ENCODE measurements at regions not wholly inside any gene's neighbourhood (a gene's known extent, or its start where the extent isn't known, plus 50 kb on each side); places are given as distances from the start of the nearest gene placed in this dataset.
"Not testable (repeated sequence)": the region's sequence is repeated elsewhere in the genome, so short reads cannot be mapped to it uniquely, and the experiment has no call there.

GRCh38 chr12:127161466-127161865 is 1105.5 kb upstream of the TMEM132C start:
- no peak for DNase-seq

- no peak for DNase-seq
These were observed 1104.7 kb upstream of the TMEM132C start for GRCh38 chr12:127162307-127162706.

- no peak for DNase-seq
These were observed 1104.1 kb upstream of the TMEM132C start for GRCh38 chr12:127162902-127163301.

- DNase-seq, result peak; percentile 44
These were observed 1101.2 kb upstream of the TMEM132C start for GRCh38 chr12:127165567-127166392.

GRCh38 chr12:127169321-127170181 is 1097.4 kb upstream of the TMEM132C start:
- DNase-seq, result no peak

- DNase-seq, result no peak
These were observed 1096.5 kb upstream of the TMEM132C start for GRCh38 chr12:127170226-127171180.

GRCh38 chr12:127172861-127173260 is 1094.1 kb upstream of the TMEM132C start:
- DNase-seq, result no peak

GRCh38 chr12:127173971-127174370 is 1093.0 kb upstream of the TMEM132C start:
- not testable (repeated sequence) for DNase-seq

GRCh38 chr12:127174881-127175280 is 1092.1 kb upstream of the TMEM132C start:
- DNase-seq, result no peak

GRCh38 chr12:127175361-127175760 is 1091.6 kb upstream of the TMEM132C start:
- no peak for DNase-seq

GRCh38 chr12:127176804-127177203 is 1090.2 kb upstream of the TMEM132C start:
- DNase-seq, result no peak

- no peak for DNase-seq
These were observed 1088.9 kb upstream of the TMEM132C start for GRCh38 chr12:127178052-127178451.

- no peak for DNase-seq
These were observed 1088.5 kb upstream of the TMEM132C start for GRCh38 chr12:127178463-127178862.

- DNase-seq, result no peak
These were observed 1087.8 kb upstream of the TMEM132C start for GRCh38 chr12:127179176-127179575.

- DNase-seq, result no peak
These were observed 1085.0 kb upstream of the TMEM132C start for GRCh38 chr12:127182018-127182417.

- DNase-seq, result no peak
These were observed 1077.0 kb upstream of the TMEM132C start for GRCh38 chr12:127189992-127190391.

- no peak for DNase-seq
These were observed 1075.8 kb upstream of the TMEM132C start for GRCh38 chr12:127191129-127191528.

- no peak for DNase-seq
These were observed 1074.6 kb upstream of the TMEM132C start for GRCh38 chr12:127192391-127192790.

- DNase-seq, result no peak
These were observed 1073.6 kb upstream of the TMEM132C start for GRCh38 chr12:127193341-127193740.

GRCh38 chr12:127194176-127194575 is 1072.8 kb upstream of the TMEM132C start:
- no peak for DNase-seq

GRCh38 chr12:127205781-127206555 is 1061.0 kb upstream of the TMEM132C start:
- no peak for DNase-seq

GRCh38 chr12:127209318-127209717 is 1057.7 kb upstream of the TMEM132C start:
- no peak for DNase-seq

All from NCI-H2107 (cell line).